Tibial nerve (tissue), 4 donors: ENCODE measurements at regions not wholly inside any gene's neighbourhood (a gene's known extent, or its start where the extent isn't known, plus 50 kb on each side); places are given as distances from the start of the nearest gene placed in this dataset.
A peak's percentile ranks its signal among the peaks of the same experiment; 100 is the strongest.

Source experiments
- DNase-seq, 2 donors: peaks; one replicate each; pipeline ENCODE4 v3.0.0-alpha.2; 2019; ENCODE audit warnings: low spot score in 2 of 2
- H3K27ac ChIP-seq, 4 donors: fragments of 200-600 bp; sonication (generic) in 3 of 4; one replicate each; pipeline ENCODE4 v1.5.1; 2017 to 2019; ENCODE audit warnings: mild to moderate bottlenecking in 1 of 4
- H3K27me3 ChIP-seq, 2 donors: fragments of 200-600 bp; sonication (generic) in 1 of 2; one replicate each; pipeline versions ENCODE4 v1.5.1 to v1.6.0; 2017 to 2019
- H3K36me3 ChIP-seq, 3 donors: fragments of 200-600 bp; sonication (generic); one replicate each; pipeline ENCODE4 v1.5.1; 2018 to 2019
- H3K4me1 ChIP-seq, 4 donors: fragments of 200-600 bp; sonication (generic) in 3 of 4; one replicate each; pipeline ENCODE4 v1.5.1; 2017 to 2019
- H3K4me3 ChIP-seq, 4 donors: fragments of 200-600 bp; sonication (generic) in 3 of 4; one replicate each; pipeline ENCODE4 v1.5.1; 2017 to 2019; ENCODE audit warnings: mild to moderate bottlenecking in 1 of 4, moderate library complexity in 1 of 4
- H3K9me3 ChIP-seq, 4 donors: fragments of 200-600 bp; sonication (generic) in 3 of 4; one replicate each; pipeline ENCODE4 v1.5.1; 2017 to 2019
- CTCF ChIP-seq, 5 experiments: fragments of 200-600 bp in 3 of 5; fragments of 450-650 bp in 2 of 5; sonication (generic) in 3 of 5; IDR thresholded peaks; one replicate each; pipeline ENCODE4 v1.5.1; 2016 to 2019; ENCODE audit warnings: antibody characterized with exemption in 5 of 5, mild to moderate bottlenecking in 3 of 5, moderate library complexity in 2 of 5
- EP300 ChIP-seq, 2 donors: sonication (generic); formaldehyde crosslinking; IDR thresholded peaks; one replicate each; pipeline ENCODE4 v1.6.1; 2017; ENCODE audit warnings: antibody characterized with exemption in 2 of 2, mild to moderate bottlenecking in 1 of 2
- POLR2A ChIP-seq, 2 donors: fragments of 450-650 bp; IDR thresholded peaks; one replicate each; pipeline ENCODE4 v1.6.1; 2017; ENCODE audit warnings: antibody characterized with exemption in 2 of 2, mild to moderate bottlenecking in 2 of 2, moderate library complexity in 2 of 2
- WGBS, 2 donors: methylation state at CpG; one replicate each; pipeline ENCODE4 v1.1.5; 2018; 5-methylcytosine and 5-hydroxymethylcytosine counted together

- Histone ChIP-seq H3K27me3 (no peaks in the 10 kb centered on the region), H3K4me1 (peaks cover 0 to 16% (median 9%) of the 10 kb centered on the region in 4 donors), H3K4me3 (no peak overlapping the region), H3K36me3 (no peaks in the 10 kb centered on the region), H3K9me3 (peaks cover 0 to 16% (median 0%) of the 10 kb centered on the region in 4 donors), H3K27ac (no peak overlapping the region)
- TF ChIP-seq CTCF (IDR thresholded peaks at IDR 0.05) (no peak), POLR2A (IDR thresholded peaks at IDR 0.05) (no peak), EP300 (IDR thresholded peaks at IDR 0.05) (no peak)
- 78 to 86% methylated on average over 2 of the region's 2 CpGs for WGBS, 2 donors
- no peak for DNase-seq
These were observed 170.9 kb downstream of the FGF1 start for GRCh38 chr5:142515036-142515435.

GRCh38 chr5:142514196-142514595, 171.7 kb downstream of the FGF1 start:
- no peaks in the 10 kb centered on the region for H3K36me3 ChIP-seq
- TF ChIP-seq CTCF (IDR thresholded peaks at IDR 0.05) (no peak), EP300 (IDR thresholded peaks at IDR 0.05) (no peak), POLR2A (IDR thresholded peaks at IDR 0.05) (no peak)
- 66 to 70% methylated on average over 3 of the region's 3 CpGs for WGBS, 2 donors
- peaks cover 0 to 16% (median 0%) of the 10 kb centered on the region in 4 donors for H3K9me3 ChIP-seq
- peaks cover 0 to 16% (median 9%) of the 10 kb centered on the region in 4 donors for H3K4me1 ChIP-seq
- DNase-seq: no peak
- no peak overlapping the region for H3K27ac ChIP-seq
- H3K27me3 ChIP-seq: no peaks in the 10 kb centered on the region
- no peak overlapping the region for H3K4me3 ChIP-seq

- peaks cover 0 to 14% (median 0%) of the 10 kb centered on the region in 4 donors for H3K9me3 ChIP-seq
- H3K27ac ChIP-seq: peak overlapping the region in 2 of 4 donors; percentile 34 to 40
- peaks cover 0 to 25% (median 9%) of the 10 kb centered on the region in 4 donors for H3K4me1 ChIP-seq
- no peak overlapping the region for H3K4me3 ChIP-seq
- peak; percentile 24 to 64 for DNase-seq
- TF ChIP-seq POLR2A (IDR thresholded peaks at IDR 0.05) (no peak), CTCF (IDR thresholded peaks at IDR 0.05) (no peak), EP300 (IDR thresholded peaks at IDR 0.05) (peak in 1 of 2 donors; percentile 56)
- WGBS, 2 donors: 70 to 71% methylated on average over 16 of the region's 16 CpGs
- no peaks in the 10 kb centered on the region for H3K27me3 ChIP-seq
- no peaks in the 10 kb centered on the region for H3K36me3 ChIP-seq
These were observed 173.5 kb downstream of the FGF1 start for GRCh38 chr5:142512043-142513042.

- WGBS, 2 donors: 60 to 72% methylated on average over 2 of the region's 2 CpGs
- H3K27ac ChIP-seq: peak overlapping the region in 2 of 4 donors; percentile 34 to 40
- H3K27me3 ChIP-seq: no peaks in the 10 kb centered on the region
- DNase-seq: no peak
- no peak overlapping the region for H3K4me3 ChIP-seq
- H3K36me3 ChIP-seq: no peaks in the 10 kb centered on the region
- TF ChIP-seq POLR2A (IDR thresholded peaks at IDR 0.05): no peak
- no peak for TF ChIP-seq EP300 (IDR thresholded peaks at IDR 0.05)
- no peak for TF ChIP-seq CTCF (IDR thresholded peaks at IDR 0.05)
- H3K9me3 ChIP-seq: peaks cover 0 to 4% (median 0%) of the 10 kb centered on the region in 4 donors
- peaks cover 0 to 25% (median 9%) of the 10 kb centered on the region in 4 donors for H3K4me1 ChIP-seq
These were observed 174.5 kb downstream of the FGF1 start for GRCh38 chr5:142511358-142511757.

- Histone ChIP-seq H3K36me3 (no peaks in the 10 kb centered on the region), H3K4me1 (peaks cover 0 to 25% (median 9%) of the 10 kb centered on the region in 4 donors), H3K4me3 (no peak overlapping the region), H3K27me3 (no peaks in the 10 kb centered on the region), H3K9me3 (no peaks in the 10 kb centered on the region), H3K27ac (no peak overlapping the region)
- no peak for DNase-seq
- 68 to 78% methylated on average over 1 of the region's 1 CpG for WGBS, 2 donors
- TF ChIP-seq POLR2A (IDR thresholded peaks at IDR 0.05) (no peak), CTCF (IDR thresholded peaks at IDR 0.05) (no peak)
These were observed 176.9 kb downstream of the FGF1 start for GRCh38 chr5:142509026-142509425.
